ENCODE measurements at regions not wholly inside any gene's neighbourhood (a gene's known extent, or its start where the extent isn't known, plus 50 kb on each side); places are given as distances from the start of the nearest gene placed in this dataset.

GRCh38 chr7:12090757-12091221 is 120.3 kb upstream of the TMEM106B start:
- Histone ChIP-seq H3K27me3 (no peaks in the 10 kb centered on the region), H3K9me3 (peaks cover 0 to 7% (median 0%) of the 10 kb centered on the region in 4 donors), H3K4me3 (no peak overlapping the region), H3K4me1 (no peaks in the 10 kb centered on the region), H3K27ac (no peak overlapping the region), H3K36me3 (no peaks in the 10 kb centered on the region)
- 71 to 88% (median 77%) methylated on average over 1 to 5 of the region's 5 CpGs for WGBS, 5 donors
- intact Hi-C loops (cut with DNase I; ENCODE audit: low total_unique reads), result no loop called here
- TF ChIP-seq POLR2A (IDR thresholded peaks at IDR 0.05) (no peak), CTCF (IDR thresholded peaks at IDR 0.05) (no peak), POLR2AphosphoS5 (IDR thresholded peaks at IDR 0.05) (no peak), EP300 (IDR thresholded peaks at IDR 0.05) (no peak)
- no peak for DNase-seq

GRCh38 chr7:12091231-12091630 is 119.9 kb upstream of the TMEM106B start:
- TF ChIP-seq POLR2AphosphoS5 (IDR thresholded peaks at IDR 0.05), result no peak
- no peak for TF ChIP-seq CTCF (IDR thresholded peaks at IDR 0.05)
- TF ChIP-seq EP300 (IDR thresholded peaks at IDR 0.05), result no peak
- no peak for TF ChIP-seq POLR2A (IDR thresholded peaks at IDR 0.05)
- Histone ChIP-seq H3K27me3 (no peaks in the 10 kb centered on the region), H3K9me3 (peaks cover 0 to 7% (median 0%) of the 10 kb centered on the region in 4 donors), H3K4me3 (no peak overlapping the region), H3K4me1 (no peaks in the 10 kb centered on the region), H3K36me3 (no peaks in the 10 kb centered on the region), H3K27ac (no peak overlapping the region)
- no peak for DNase-seq
- WGBS, 5 donors, result 62 to 84% (median 71%) methylated on average over 4 of the region's 4 CpGs
- intact Hi-C loops (cut with DNase I; ENCODE audit: low total_unique reads), result no loop called here

GRCh38 chr7:12092499-12093130 is 118.5 kb upstream of the TMEM106B start:
- Histone ChIP-seq H3K4me3 (no peak overlapping the region), H3K27me3 (no peaks in the 10 kb centered on the region), H3K27ac (no peak overlapping the region), H3K4me1 (no peaks in the 10 kb centered on the region), H3K9me3 (no peaks in the 10 kb centered on the region), H3K36me3 (no peaks in the 10 kb centered on the region)
- no peak for DNase-seq
- intact Hi-C loops (cut with DNase I; ENCODE audit: low total_unique reads), result no loop called here
- TF ChIP-seq EP300 (IDR thresholded peaks at IDR 0.05), result no peak
- no peak for TF ChIP-seq POLR2A (IDR thresholded peaks at IDR 0.05)
- TF ChIP-seq CTCF (IDR thresholded peaks at IDR 0.05), result no peak
- no peak for TF ChIP-seq POLR2AphosphoS5 (IDR thresholded peaks at IDR 0.05)
- 86 to 90% (median 88%) methylated on average over 5 of the region's 5 CpGs for WGBS, 5 donors

GRCh38 chr7:12093365-12093764 is 117.7 kb upstream of the TMEM106B start:
- no peaks in the 10 kb centered on the region for H3K36me3 ChIP-seq
- 67 to 85% (median 83%) methylated on average over 1 of the region's 1 CpG for WGBS, 5 donors
- no peaks in the 10 kb centered on the region for H3K27me3 ChIP-seq
- H3K4me3 ChIP-seq, result no peak overlapping the region
- H3K9me3 ChIP-seq, result no peaks in the 10 kb centered on the region
- intact Hi-C loops (cut with DNase I; ENCODE audit: low total_unique reads), result no loop called here
- no peaks in the 10 kb centered on the region for H3K4me1 ChIP-seq
- TF ChIP-seq CTCF (IDR thresholded peaks at IDR 0.05) (no peak), POLR2AphosphoS5 (IDR thresholded peaks at IDR 0.05) (no peak), EP300 (IDR thresholded peaks at IDR 0.05) (no peak), POLR2A (IDR thresholded peaks at IDR 0.05) (no peak)
- DNase-seq, result no peak
- no peak overlapping the region for H3K27ac ChIP-seq

Data from stomach (tissue), 8 donors.